ENCODE measurements at regions not wholly inside any gene's neighbourhood (a gene's known extent, or its start where the extent isn't known, plus 50 kb on each side); places are given as distances from the start of the nearest gene placed in this dataset.
A peak's percentile ranks its signal among the peaks of the same experiment; 100 is the strongest.

DNA sequence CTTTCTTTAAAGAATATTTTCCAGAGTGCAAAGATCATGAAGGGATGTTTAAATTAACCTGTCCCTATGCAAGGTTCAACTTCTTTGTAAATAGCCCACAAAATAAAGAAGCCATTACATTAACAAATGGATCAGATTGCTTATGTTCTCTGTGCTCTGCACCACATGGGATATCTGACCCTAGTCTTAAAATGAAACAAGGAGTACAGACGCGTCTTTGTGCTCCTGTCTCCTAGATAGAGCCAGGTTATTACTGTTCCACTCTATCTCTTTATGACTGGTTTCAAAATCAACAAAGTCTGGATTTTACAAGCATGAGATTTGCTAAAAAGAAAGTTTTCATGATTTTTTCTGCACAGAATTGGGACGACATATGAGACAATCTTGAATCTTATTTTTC lies 339.4 kb downstream of the KLF12 start:
- no peaks in the 10 kb centered on the region for H3K9me3 Mint-ChIP-seq
- DNase-seq: no peak
- H3K27me3 Mint-ChIP-seq: no peaks in the 10 kb centered on the region
- H3K36me3 Mint-ChIP-seq: peaks cover 41% of the 10 kb centered on the region
- H3K27ac Mint-ChIP-seq: no peak overlapping the region
- no peaks in the 10 kb centered on the region for H3K4me1 Mint-ChIP-seq
- CTCF ChIA-PET: no interaction called here
- H3K4me3 Mint-ChIP-seq: no peak overlapping the region

DNA sequence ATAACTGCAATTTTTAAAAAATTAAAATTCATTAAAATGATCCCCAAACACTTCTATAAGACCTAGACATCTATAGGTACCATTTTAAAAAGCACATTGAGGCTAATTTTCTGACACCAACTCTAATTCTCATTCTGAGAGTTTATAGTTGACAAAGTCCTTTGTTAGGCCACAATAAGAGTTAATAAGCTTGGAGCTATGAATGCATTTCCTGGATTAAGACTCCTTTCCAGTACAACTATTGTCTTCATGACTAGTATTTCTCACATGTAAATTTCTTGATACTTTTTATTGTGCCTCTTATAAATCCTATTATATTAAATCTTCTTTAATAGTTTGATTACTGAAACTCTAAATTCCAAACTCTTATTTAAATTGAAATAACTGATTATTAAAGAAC lies 340.8 kb downstream of the KLF12 start:
- Mint-ChIP-seq H3K4me3 (no peak overlapping the region), H3K9me3 (no peaks in the 10 kb centered on the region), H3K27me3 (no peaks in the 10 kb centered on the region), H3K36me3 (peaks cover 35% of the 10 kb centered on the region), H3K27ac (no peak overlapping the region), H3K4me1 (no peaks in the 10 kb centered on the region)
- CTCF ChIA-PET: no interaction called here
- no peak for DNase-seq

DNA sequence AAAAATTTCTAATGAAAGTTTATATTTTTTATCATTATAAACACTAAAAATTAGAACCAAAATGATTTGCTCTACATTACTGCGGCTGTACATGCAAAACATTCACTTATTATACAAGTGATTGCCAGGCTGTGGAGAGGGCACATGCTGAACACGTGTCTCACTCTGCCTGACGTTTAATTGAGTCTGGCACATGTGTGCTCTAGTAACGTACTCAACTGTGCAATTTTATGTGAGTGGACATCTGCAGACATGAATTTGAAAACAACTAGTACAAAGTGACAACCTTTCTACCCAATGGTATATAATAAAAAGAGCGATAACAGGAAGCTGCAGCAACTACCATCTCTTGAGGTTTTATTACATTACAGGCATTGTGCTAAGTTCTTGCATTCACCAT lies 341.4 kb downstream of the KLF12 start:
- no peak overlapping the region for H3K4me3 Mint-ChIP-seq
- H3K4me1 Mint-ChIP-seq: no peaks in the 10 kb centered on the region
- H3K27me3 Mint-ChIP-seq: no peaks in the 10 kb centered on the region
- H3K9me3 Mint-ChIP-seq: no peaks in the 10 kb centered on the region
- no peak for DNase-seq
- H3K36me3 Mint-ChIP-seq: peaks cover 30% of the 10 kb centered on the region
- H3K27ac Mint-ChIP-seq: no peak overlapping the region
- CTCF ChIA-PET: interaction anchor here (1.7 kb wide), 1 partner anchor 12 kb away, joined by 3 read pairs; no protein-coding TSS in a partner anchor

DNA sequence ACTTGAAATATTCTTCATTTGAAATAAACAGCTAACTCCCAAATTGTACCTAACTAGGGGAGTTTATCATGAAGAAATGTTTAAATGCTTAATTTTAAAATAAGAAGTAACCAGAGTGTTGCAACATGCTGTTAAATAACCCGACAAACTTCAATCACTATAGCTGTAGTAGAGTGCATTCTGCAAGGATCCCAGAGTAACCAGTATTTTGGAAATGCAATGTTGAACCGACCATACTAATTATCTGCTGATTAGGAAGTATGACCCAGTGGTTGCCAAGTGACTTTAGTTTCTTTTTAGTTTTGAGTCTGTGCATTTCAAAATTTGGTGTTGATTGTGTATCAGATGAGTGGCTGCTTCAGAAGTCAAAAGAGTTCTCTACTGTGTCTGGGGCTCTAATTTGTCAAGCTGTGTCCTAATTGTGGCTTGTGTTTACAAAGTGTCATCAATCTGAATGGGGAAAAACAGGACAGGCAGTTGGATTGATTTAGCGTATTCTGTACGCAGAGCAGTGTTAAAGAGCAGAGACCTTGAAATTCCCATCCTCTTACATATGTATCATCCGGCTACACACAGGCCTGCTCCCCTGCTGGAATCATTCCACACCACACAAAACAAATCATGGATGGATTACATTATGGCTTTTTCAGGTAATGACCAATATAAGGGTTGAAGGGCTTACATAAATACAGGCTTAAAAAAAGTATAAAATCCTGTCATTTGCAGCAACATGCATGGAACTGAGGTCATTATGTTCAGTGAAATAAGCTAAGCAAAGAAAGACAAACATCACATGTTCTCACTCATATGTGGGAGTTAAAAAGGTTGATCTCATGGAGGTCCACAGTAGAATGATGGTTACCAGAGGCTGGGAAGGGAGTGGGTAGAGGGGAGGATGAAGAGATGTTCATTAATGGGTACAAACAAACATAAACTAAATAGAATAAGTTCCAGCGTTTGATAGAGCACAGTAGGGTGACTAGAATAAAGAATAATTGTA lies 351.5 kb downstream of the KLF12 start:
- no peak overlapping the region for H3K27ac Mint-ChIP-seq
- H3K4me3 Mint-ChIP-seq: no peak overlapping the region
- H3K36me3 Mint-ChIP-seq: peaks cover 33% of the 10 kb centered on the region
- H3K4me1 Mint-ChIP-seq: no peaks in the 10 kb centered on the region
- no peaks in the 10 kb centered on the region for H3K27me3 Mint-ChIP-seq
- no peak for DNase-seq
- peaks cover 2% of the 10 kb centered on the region for H3K9me3 Mint-ChIP-seq
- CTCF ChIA-PET: no interaction called here

DNA sequence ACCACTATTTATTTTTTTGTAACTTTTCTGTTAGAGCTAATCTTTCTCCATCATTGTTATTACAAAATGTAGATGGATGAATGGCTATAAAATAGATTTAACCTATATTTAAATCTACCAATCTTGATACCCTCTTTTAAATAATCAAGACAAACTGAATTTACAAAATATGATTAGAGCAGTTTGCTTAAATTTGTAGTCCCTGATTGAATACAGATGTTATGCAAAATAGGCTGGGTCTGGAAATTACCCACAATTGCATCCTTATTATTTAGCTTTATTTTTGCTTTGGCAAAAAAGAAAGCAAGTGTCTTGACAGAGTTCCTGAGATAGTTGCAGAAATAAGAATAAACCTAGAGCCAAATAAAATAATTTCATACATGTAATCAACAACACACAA lies 352.8 kb downstream of the KLF12 start:
- Mint-ChIP-seq H3K36me3 (peaks cover 39% of the 10 kb centered on the region), H3K27me3 (no peaks in the 10 kb centered on the region), H3K9me3 (peaks cover 2% of the 10 kb centered on the region), H3K4me3 (no peak overlapping the region), H3K27ac (no peak overlapping the region), H3K4me1 (no peaks in the 10 kb centered on the region)
- no peak for DNase-seq
- CTCF ChIA-PET: no interaction called here

DNA sequence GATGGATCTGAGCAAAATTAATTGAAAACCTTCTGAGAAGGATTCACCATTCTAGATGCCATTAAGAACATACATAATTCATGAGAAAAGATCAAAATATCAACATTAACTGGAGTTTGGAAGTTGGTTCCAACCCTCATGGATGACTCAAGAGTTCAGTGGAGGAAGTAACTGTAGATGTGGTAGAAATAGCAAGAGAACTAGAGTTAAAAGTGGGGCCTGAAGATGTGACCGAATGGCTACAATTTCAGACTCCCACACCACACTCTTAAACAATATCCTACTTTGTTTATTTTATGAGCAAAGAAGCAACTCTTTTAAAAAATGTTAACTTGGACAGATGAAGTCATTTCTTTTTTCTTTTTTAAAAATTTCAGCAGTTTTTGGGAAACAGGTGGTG lies 354.3 kb downstream of the KLF12 start:
- Mint-ChIP-seq H3K36me3 (peaks cover 33% of the 10 kb centered on the region), H3K4me1 (no peaks in the 10 kb centered on the region), H3K4me3 (no peak overlapping the region), H3K27me3 (no peaks in the 10 kb centered on the region), H3K27ac (no peak overlapping the region), H3K9me3 (no peaks in the 10 kb centered on the region)
- no peak for DNase-seq
- CTCF ChIA-PET: no interaction called here

DNA sequence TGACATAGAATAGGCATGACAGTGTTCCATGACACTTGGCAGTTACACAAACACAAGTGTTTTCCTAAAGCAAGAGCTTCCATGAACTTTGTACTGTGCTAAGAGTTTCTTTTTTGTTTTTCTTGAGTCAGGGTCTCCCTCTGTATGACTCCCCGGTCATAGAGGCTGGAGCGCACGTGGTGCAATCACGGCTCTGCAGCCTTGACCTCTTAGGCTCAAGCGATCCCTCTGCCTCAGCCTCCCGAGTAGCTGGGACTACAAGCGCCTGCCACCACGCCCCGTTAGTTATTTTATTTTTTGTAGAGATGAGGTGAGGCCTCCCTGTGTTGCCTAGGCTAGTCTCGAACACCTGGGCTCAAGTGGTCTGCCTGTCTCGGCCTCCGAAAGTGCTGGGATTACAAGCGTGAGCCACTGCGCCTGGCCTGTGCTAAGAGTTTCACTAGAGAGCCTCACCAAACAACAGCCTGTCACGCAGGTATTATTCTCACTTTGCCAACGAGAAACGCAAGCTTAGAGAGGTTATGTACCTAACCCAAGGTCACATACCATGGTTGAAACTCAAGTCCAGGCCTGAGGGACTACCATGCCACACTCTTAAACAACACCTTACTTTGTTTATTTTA lies 355.9 kb downstream of the KLF12 start:
- H3K4me1 Mint-ChIP-seq: no peaks in the 10 kb centered on the region
- no peak overlapping the region for H3K27ac Mint-ChIP-seq
- H3K4me3 Mint-ChIP-seq: no peak overlapping the region
- H3K9me3 Mint-ChIP-seq: peaks cover 4% of the 10 kb centered on the region
- peaks cover 43% of the 10 kb centered on the region for H3K36me3 Mint-ChIP-seq
- H3K27me3 Mint-ChIP-seq: no peaks in the 10 kb centered on the region
- no peak for DNase-seq
- CTCF ChIA-PET: interaction anchor here (0.5 to 1.6 kb wide), 3 partner anchors 10 to 1600 kb away, joined by 3 to 7 read pairs (median 4); no protein-coding TSS in a partner anchor

DNA sequence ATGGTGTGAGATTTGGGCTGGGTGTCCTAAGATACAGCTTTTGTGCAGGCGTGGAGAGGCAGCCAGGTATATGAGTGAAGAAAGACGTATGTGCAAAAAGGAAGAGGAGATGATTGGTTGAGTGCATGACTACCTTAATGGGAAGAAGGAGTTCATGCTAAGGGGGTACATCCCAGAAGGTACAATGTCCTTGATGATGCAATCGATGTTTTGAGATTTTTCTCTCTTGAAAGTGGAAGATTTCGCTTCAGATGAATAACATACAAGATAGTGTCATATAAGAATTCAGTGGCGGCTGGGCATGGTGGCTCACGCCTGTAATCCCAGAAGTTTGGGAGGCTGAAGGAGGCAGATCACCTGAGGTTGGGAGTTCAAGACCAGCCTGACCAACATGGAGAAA lies 357.1 kb downstream of the KLF12 start:
- CTCF ChIA-PET: interaction anchor here (1.2 kb wide), 1 partner anchor 11 kb away, joined by 4 read pairs; no protein-coding TSS in a partner anchor
- H3K27me3 Mint-ChIP-seq: no peaks in the 10 kb centered on the region
- no peaks in the 10 kb centered on the region for H3K4me1 Mint-ChIP-seq
- peaks cover 52% of the 10 kb centered on the region for H3K36me3 Mint-ChIP-seq
- H3K9me3 Mint-ChIP-seq: peaks cover 6% of the 10 kb centered on the region
- DNase-seq: no peak
- H3K4me3 Mint-ChIP-seq: no peak overlapping the region
- H3K27ac Mint-ChIP-seq: no peak overlapping the region

DNA sequence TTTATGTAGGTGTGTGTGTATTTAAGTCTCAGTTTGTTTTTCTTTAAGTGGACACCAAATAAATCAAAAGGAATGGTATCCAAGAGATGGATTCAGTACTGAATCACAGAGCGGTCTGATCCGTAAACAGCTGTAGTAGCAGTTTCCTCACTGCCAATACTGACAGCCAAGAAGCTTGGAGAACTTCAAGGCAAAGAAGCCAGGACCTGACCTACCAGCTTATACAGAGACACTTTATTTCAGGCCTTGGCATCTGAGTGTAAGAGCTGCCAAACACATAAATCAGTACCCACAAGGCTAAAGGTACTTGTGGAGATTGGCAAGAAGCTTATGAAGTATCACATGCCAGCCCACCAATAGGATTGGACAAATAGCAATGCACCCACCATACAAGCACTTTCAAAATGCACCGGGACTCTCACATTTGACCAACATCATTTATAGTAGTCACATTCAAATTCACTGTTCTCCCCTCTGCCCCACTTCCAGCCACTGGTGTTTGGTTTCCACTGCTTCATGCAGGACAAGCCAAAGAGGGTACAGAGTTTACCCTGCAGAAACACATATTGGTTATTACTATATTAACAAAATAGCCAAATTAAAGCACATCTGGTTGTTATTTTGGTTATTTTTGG lies 357.9 kb downstream of the KLF12 start:
- Mint-ChIP-seq H3K4me3 (no peak overlapping the region), H3K4me1 (no peaks in the 10 kb centered on the region), H3K9me3 (peaks cover 6% of the 10 kb centered on the region), H3K36me3 (peaks cover 53% of the 10 kb centered on the region), H3K27me3 (no peaks in the 10 kb centered on the region), H3K27ac (no peak overlapping the region)
- CTCF ChIA-PET: interaction anchor here (0.7 kb wide), 1 partner anchor 9 kb away, joined by 3 read pairs; no protein-coding TSS in a partner anchor
- DNase-seq: no peak

DNA sequence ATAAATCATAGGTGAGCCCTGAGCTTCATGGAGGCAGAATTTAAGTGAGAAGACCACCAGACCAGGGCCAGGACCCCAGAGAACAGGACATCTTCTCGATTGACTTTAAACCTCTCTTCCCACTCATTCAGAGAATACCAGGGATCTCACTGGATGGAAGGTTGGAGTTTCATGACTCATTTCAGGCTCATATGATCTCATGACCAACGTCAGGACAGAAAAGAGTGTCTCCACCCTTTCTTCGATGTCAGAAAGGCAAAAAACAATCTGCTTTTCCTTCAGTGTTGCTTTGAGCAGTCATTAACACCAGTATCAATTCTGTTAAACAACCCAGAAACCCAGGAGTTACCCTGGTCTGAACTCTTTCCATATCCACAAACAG lies 361.0 kb downstream of the KLF12 start:
- no peak for DNase-seq
- Mint-ChIP-seq H3K4me3 (no peak overlapping the region), H3K27ac (no peak overlapping the region), H3K36me3 (peaks cover 44% of the 10 kb centered on the region), H3K4me1 (peaks cover 8% of the 10 kb centered on the region), H3K9me3 (peaks cover 9% of the 10 kb centered on the region), H3K27me3 (no peaks in the 10 kb centered on the region)
- CTCF ChIA-PET: no interaction called here

DNA sequence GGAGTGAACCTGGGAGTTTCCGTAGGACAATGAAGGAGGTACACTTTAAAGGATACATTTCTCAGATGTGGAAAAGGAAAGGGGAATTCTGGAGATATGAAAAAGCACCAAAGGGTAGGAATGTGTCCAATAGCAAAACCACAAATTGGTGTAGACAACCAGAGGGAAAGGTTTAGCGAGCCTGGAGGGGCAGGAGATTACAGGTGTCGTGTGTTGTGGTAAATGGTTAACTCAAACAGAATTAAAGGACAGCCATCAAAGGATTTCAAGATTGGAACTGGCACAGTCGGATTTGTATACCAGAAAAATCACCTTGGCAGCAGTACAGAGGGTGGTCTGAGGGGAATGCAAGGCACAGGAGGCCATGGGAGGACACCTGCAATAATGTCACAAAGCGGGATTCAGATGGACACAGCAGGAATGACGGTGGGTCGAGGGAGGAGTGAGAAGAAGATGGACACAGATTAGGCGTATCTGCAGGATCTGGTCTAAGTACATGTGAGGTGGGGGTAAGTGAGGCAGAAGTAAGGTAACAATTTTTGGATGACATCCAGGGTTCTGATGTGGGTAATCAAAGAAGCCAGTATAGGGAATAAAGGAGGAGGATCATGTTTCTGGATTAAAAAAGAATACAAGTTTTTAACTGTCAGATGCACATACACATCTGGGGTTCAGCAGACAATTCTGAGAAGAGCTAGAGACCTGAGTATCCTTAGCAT lies 361.6 kb downstream of the KLF12 start:
- H3K4me3 Mint-ChIP-seq: no peak overlapping the region
- peaks cover 9% of the 10 kb centered on the region for H3K9me3 Mint-ChIP-seq
- peaks cover 14% of the 10 kb centered on the region for H3K4me1 Mint-ChIP-seq
- H3K36me3 Mint-ChIP-seq: peaks cover 44% of the 10 kb centered on the region
- CTCF ChIA-PET: no interaction called here
- no peak overlapping the region for H3K27ac Mint-ChIP-seq
- no peak for DNase-seq
- no peaks in the 10 kb centered on the region for H3K27me3 Mint-ChIP-seq

DNA sequence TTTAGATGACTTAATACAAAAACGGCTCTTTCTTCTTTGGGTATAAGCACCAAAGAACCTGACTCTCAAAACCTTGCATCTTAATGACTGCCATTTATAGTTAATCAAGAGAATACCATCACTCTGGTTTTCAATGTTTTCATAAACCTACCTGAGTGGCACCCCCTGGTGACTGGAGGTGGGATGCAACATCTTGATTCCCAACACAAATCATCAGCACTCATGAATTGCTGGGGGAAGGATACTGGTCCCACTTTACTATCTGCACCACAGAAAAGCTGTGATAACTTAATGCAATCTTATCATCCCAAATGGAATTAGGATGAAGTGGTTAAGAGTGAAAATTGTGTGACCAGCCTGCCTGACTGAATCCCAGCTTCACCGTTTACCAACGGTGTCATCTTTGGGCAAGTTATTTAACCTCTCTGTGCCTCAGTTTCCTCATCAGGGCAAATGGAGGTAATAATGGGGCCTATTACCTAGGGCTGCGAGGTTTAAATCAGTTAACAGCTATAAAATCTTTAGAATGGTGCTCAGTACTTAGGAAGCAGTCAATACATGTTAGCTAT lies 366.4 kb downstream of the KLF12 start:
- peaks cover 45% of the 10 kb centered on the region for H3K36me3 Mint-ChIP-seq
- H3K9me3 Mint-ChIP-seq: peaks cover 5% of the 10 kb centered on the region
- no peaks in the 10 kb centered on the region for H3K27me3 Mint-ChIP-seq
- DNase-seq: peak; percentile 48
- H3K27ac Mint-ChIP-seq: peak overlapping the region; percentile 97
- CTCF ChIA-PET: interaction anchor here (0.7 to 2.0 kb wide), 17 partner anchors 8 to 521 kb away, joined by 3 to 9 read pairs (median 4); no protein-coding TSS in a partner anchor
- H3K4me1 Mint-ChIP-seq: peaks cover 57% of the 10 kb centered on the region
- H3K4me3 Mint-ChIP-seq: no peak overlapping the region

DNA sequence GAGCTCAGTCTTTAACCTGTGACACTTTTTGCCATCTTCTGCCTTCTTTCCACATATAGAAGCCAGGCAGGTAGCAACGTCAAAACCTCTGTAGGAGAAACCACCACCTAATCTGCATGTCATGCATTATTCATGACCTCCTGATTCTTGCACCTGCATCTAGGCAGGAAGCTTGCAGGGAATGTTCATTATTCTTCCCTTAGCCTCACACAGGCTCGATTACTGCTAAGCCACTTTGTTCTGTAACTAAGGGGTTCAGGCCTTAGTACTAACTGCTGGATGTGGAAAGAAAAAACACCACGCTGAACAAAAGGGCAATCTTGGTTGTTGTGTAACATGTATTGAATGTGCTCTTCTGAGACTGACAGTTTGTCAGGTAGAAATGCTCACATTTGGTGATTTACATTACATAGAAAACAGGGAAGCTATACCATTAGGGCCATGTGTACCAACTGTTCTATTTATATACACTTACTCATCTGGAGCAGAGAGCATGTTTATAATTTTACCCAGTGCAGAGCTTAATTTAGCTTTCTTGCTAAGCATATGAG lies 366.9 kb downstream of the KLF12 start:
- Mint-ChIP-seq H3K9me3 (peaks cover 2% of the 10 kb centered on the region), H3K4me1 (peaks cover 62% of the 10 kb centered on the region)

More for the DNA sequence above, 366.9 kb downstream of the KLF12 start:
- H3K27me3 Mint-ChIP-seq: no peaks in the 10 kb centered on the region
- peak overlapping the region; percentile 17 for H3K4me3 Mint-ChIP-seq
- H3K27ac Mint-ChIP-seq: peak overlapping the region; percentile 97
- peaks cover 44% of the 10 kb centered on the region for H3K36me3 Mint-ChIP-seq
- CTCF ChIA-PET: interaction anchor here (0.9 to 2.0 kb wide), 15 partner anchors 9 to 522 kb away, joined by 3 to 9 read pairs (median 4); no protein-coding TSS in a partner anchor
- DNase-seq: no peak

All from activated naive CD4-positive, alpha-beta T cell treated with anti-CD3 and anti-CD28 coated beads, Interleukin-2, amount 10 ng/mL, durations not matched to agents 7 days and 5 days (primary cell).